ENCODE measurements at regions not wholly inside any gene's neighbourhood (a gene's known extent, or its start where the extent isn't known, plus 50 kb on each side); places are given as distances from the start of the nearest gene placed in this dataset.

DNA sequence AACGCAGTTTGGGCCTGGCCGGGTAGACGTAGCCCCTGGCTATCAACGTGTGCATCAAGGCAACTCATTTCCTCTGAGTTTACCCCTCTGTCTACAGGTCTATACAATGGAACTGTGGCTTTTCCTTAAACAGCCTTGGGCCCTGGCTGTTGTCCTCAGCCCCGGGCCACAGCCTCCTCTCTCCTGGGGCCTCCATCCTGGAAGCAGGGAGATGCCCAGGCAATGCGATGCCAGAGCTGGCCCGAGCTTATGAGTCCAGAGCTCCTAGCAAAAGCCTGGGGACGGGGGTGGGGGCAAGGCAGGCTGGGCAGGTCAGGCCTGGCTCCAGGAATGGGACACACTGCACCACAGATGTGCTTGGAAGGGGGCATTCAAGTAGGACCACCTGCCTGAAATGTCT lies 89.6 kb upstream of the SMNDC1 start (continued):
- no peak for TF ChIP-seq ZSCAN29 (IDR thresholded peaks at IDR 0.05)

DNA sequence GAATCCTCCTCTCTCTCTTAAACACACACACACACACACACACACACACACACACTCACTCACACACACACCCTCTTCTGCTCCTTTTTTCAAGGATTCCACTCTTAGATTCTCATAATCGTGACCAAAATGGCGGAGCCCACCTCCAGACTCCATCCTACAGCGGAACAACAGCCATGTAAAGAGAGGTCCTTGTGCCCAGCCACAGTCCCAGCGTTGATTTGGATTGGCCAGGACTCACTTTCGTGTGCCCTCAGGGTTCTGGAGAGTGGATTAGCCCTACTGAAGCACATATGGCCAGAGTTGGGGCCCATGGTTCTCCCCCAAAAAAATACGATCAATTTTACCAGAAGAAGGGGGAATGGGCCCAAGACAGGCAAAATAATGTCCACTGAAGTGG lies 90.2 kb upstream of the SMNDC1 start:
- H3K9me3 ChIP-seq (replicated peaks; ENCODE audit: control insufficient read depth, insufficient read depth, low read length): no peaks in the 10 kb centered on the region
- H2AFZ ChIP-seq (ENCODE audit: control insufficient read depth, low read depth, low read length): no peak overlapping the region
- ChIA-PET RAD21 (ENCODE audit: unreplicated experiment) (interaction anchor here (0.9 to 4.1 kb wide), 8 partner anchors 19 to 108 kb away, joined by 3 to 58 read pairs (median 10); no protein-coding TSS in a partner anchor), SMC1A (ENCODE audit: uncharacterized antibody, unreplicated experiment) (interaction anchor here (0.5 to 5.9 kb wide), 8 partner anchors 12 to 941 kb away, joined by 3 to 81 read pairs (median 8); no protein-coding TSS in a partner anchor), POLR2A (interaction anchor here (1.0 to 9.0 kb wide), 3 partner anchors 16 to 68 kb away, joined by 3 to 117 read pairs (median 20); no protein-coding TSS in a partner anchor), CTCF (interaction anchor here (2.2 to 2.8 kb wide), 2 partner anchors 11 to 40 kb away, joined by 8 to 23 read pairs; no protein-coding TSS in a partner anchor)
- H3K79me2 ChIP-seq (ENCODE audit: control insufficient read depth, insufficient read depth, low read length): no peaks in the 10 kb centered on the region
- no peak overlapping the region for H3K9ac ChIP-seq (ENCODE audit: control insufficient read depth, insufficient read depth, low read length)
- intact Hi-C loops (cut with micrococcal nuclease; ENCODE audit: unreplicated experiment) (loop anchor here (1.0 kb wide), 2 partner anchors 19 to 39 kb away; no protein-coding TSS in a partner anchor), in situ Hi-C loops (cut with MboI) (no loop called here)
- BruUV-seq (replicated peaks): no TSS peak
- no peaks in the 10 kb centered on the region for H3K36me3 ChIP-seq (ENCODE audit: control insufficient read depth in 2 of 2, insufficient read depth in 2 of 2, low read length in 1 of 2)
- H4K20me1 ChIP-seq (ENCODE audit: control insufficient read depth, insufficient read depth): no peaks in the 10 kb centered on the region
- ATAC-seq (no peak), FAIRE-seq (no peak), DNase-seq (ENCODE audit: low read depth, low spot score) (no peak)
- WGBS (ENCODE audit: insufficient coverage, insufficient replicate concordance, low lambda C conversion rate, missing lambda C conversion rate): 92% methylated on average over 6 of the region's 6 CpGs
- H3K27ac ChIP-seq (ENCODE audit: control insufficient read depth, insufficient read depth): peak overlapping the region; percentile 69
- no peaks in the 10 kb centered on the region for H3K27me3 ChIP-seq (replicated peaks in 1 of 2; ENCODE audit: control insufficient read depth in 2 of 2, insufficient read depth in 2 of 2, low read length in 1 of 2)
- H3K4me2 ChIP-seq (ENCODE audit: control insufficient read depth, insufficient read depth): no peak overlapping the region; the same call in 1 of the 2 replicates
- H3K4me3 ChIP-seq: no peak overlapping the region
- TF ChIP-seq YBX1 (IDR thresholded peaks at IDR 0.05): no peak
- no peak for TF ChIP-seq SMARCA5 (IDR thresholded peaks at IDR 0.05)
- H3K4me1 ChIP-seq (ENCODE audit: control insufficient read depth, insufficient read depth, low read length): peaks cover 16% of the 10 kb centered on the region
